LNCaP clone FGC (cell line): ENCODE measurements at regions not wholly inside any gene's neighbourhood (a gene's known extent, or its start where the extent isn't known, plus 50 kb on each side); places are given as distances from the start of the nearest gene placed in this dataset.

Source experiments
- DNase-seq: peaks from one replicate; pipeline ENCODE4 v3.0.0-alpha.2; 2011; ENCODE audit warnings: low read depth
- H3K4me3 ChIP-seq: 2 replicates; pipeline ENCODE4 v1.5.1; 2011; ENCODE audit warnings: mild to moderate bottlenecking, low read depth, low read length, control low read depth
- TF ChIP-seq, protein P1 (sequence below): IDR thresholded peaks from 2 replicates; pipeline ENCODE4 v1.5.1; 2012; ENCODE audit warnings: mild to moderate bottlenecking; ENCODE audit not compliant: control insufficient read depth, insufficient read depth; ENCODE audit errors: extremely low read depth

DNA sequence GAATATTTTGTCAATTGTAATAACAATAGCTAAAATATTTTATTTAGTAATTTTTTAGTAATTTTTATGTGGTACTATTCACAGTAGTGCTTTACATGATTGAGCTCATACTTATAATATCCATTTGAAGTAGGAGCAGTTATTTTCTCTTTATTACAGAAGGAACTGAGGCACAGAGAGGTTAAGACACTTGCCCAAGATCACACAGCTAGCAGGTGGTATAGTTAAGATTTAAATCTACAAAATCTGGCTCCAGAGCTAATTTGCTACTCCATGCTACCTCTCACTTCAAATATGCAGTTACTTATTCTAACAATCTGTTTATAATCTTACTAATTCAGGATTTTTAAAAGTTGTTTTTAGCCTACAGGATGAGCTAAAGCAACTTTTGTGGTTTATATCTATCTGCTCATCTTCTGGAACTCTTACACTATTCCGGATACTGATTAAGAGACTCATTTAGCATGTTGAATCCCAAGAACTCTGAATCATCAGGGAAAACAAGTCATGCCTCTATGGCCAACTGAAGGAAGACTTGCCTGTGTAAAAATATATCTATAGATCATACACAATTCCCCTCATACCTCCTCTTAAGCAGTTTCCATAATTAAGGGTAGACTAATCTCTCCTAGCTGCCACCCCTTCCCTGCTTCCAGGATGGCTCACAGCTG lies 324.2 kb downstream of the UBE3D start:
- TF ChIP-seq, protein P1, sequence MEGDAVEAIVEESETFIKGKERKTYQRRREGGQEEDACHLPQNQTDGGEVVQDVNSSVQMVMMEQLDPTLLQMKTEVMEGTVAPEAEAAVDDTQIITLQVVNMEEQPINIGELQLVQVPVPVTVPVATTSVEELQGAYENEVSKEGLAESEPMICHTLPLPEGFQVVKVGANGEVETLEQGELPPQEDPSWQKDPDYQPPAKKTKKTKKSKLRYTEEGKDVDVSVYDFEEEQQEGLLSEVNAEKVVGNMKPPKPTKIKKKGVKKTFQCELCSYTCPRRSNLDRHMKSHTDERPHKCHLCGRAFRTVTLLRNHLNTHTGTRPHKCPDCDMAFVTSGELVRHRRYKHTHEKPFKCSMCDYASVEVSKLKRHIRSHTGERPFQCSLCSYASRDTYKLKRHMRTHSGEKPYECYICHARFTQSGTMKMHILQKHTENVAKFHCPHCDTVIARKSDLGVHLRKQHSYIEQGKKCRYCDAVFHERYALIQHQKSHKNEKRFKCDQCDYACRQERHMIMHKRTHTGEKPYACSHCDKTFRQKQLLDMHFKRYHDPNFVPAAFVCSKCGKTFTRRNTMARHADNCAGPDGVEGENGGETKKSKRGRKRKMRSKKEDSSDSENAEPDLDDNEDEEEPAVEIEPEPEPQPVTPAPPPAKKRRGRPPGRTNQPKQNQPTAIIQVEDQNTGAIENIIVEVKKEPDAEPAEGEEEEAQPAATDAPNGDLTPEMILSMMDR, result no peak
- no peak for DNase-seq
- no peak overlapping the region for H3K4me3 ChIP-seq

DNA sequence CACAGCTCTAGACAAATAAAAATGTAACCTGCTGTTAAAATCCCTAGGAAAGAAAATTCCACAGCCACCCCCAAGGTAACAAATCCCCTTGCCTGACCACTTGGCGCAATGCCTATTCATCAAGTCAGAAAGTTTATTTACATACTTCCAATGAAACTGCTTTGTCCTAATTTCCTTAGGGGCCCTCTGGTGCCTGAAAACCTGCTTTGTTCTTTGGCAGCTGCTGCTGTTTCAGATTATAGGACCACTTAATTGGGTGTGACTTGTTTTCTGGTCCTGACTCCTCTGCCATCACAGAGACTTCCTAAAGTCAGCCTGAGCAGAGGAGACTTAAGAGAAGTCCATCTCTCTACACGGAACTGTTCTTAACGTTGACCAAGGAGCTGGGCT lies 323.6 kb downstream of the UBE3D start:
- no peak overlapping the region for H3K4me3 ChIP-seq
- DNase-seq, result no peak
- TF ChIP-seq, protein P1, result no peak

DNA sequence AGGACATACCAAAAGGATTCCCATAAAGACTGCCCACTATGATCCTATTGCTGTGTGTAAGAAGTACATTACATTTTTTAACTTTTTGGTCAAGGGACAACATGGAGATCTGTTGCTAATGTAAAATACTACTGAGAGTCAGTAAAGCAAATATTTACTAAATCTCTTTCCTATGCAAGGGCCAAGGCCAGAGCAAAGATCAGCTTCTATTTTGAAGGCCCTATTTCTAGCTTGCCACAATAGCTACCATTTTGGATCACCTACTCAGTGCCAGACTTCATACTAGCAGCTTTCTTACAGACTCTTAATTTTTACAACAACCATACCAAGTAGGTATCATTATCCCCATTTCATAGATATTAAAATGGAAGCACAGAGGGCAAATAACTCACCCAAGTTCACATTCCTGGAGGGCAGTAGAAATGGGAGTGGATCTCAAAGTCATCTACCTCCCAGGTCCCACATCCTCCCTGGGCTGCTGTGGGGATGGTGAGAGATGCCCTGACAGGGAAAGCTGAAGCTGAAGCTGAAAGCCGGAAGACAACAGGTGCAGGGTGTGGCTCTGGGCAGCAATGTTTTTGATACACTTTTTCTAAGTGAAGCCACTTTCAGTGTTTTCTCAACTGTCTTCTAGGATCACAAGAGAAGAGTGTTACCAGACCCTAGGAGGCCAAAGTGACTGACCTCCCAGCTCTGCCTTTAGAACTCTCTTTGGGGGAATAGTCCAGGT lies 321.2 kb downstream of the UBE3D start:
- no peak overlapping the region for H3K4me3 ChIP-seq
- no peak for DNase-seq
- TF ChIP-seq, protein P1, result no peak

DNA sequence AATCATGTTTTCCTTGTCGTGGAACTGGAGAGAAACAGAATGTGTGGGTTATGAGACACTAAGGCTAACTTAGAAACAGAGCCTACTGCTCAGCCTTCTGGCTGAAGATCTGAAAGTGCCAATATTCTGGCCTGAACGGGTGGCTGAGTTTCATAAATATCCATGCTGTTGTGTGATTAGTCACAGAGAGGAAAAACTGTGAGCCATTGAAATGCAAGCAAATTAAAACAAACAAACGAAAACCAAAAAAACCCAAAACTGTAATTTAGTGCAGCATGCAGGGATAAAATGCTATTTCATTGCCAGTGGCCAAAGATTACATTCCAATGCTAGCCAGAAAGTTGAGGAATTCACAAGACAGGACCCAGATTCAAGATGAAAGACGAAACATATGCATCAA lies 315.1 kb downstream of the UBE3D start:
- no peak for DNase-seq
- H3K4me3 ChIP-seq, result no peak overlapping the region
- TF ChIP-seq, protein P1, result no peak

DNA sequence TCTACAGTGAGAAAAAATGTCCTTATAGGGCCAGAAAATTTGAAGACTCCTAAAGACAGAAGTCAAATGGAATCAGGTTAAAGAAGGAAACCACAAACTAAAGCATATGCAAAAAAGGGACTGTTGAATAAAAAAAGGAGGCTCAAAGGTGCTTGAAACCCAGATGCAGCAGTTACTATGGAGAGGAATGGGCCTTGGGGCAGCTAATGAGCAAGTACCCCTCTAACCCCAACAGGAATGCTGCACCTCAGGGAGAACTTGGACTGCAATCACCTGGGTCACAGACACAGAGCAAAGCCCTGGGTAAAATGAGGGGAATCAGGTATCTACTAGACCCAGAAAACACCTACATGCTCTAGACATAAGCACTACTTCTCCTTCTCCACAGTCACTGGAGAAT lies 313.9 kb downstream of the UBE3D start:
- H3K4me3 ChIP-seq, result no peak overlapping the region

DNA sequence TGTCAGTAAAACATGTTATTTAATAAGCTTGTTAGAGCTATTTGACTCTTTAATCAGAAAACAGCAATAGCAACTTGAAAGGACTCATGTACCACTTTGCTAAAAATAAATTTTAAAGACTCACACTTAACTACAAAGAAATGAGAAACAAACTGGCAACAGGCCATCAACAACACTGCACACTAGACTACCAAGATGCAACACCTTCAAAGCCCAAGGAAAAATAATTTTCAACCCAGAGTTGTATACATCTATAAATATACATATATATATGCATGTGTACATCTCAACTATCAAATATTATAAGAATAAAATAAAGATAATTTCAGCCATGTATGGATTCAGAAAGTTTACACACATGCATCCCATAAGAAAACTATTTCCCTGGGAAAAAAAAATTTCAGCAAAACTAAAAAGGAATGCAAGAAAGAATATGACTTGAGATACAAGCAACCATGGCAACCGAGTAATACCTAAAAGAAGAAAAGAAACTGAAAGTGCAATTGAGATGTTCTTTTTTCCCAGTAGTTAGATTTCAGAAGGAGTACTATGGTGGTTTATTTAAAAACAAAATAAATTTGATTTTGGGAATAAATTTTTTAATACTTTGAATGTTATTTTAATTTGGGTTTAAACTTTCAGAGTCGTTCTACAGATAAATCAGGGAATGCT lies 303.8 kb downstream of the UBE3D start:
- TF ChIP-seq, protein P1, result no peak
- DNase-seq, result no peak
- H3K4me3 ChIP-seq, result no peak overlapping the region

More for the DNA sequence above, 313.9 kb downstream of the UBE3D start:
- DNase-seq, result no peak
- TF ChIP-seq, protein P1, result no peak
